Small intestine (tissue), 7 donors: ENCODE measurements at regions not wholly inside any gene's neighbourhood (a gene's known extent, or its start where the extent isn't known, plus 50 kb on each side); places are given as distances from the start of the nearest gene placed in this dataset.
A peak's percentile ranks its signal among the peaks of the same experiment; 100 is the strongest.
"Not testable (repeated sequence)": the region's sequence is repeated elsewhere in the genome, so short reads cannot be mapped to it uniquely, and the experiment has no call there.

ENCODE experiments used
- DNase-seq, 2 donors: peaks; one replicate each; pipeline versions ENCODE4 v3.0.0 to v3.0.0-alpha.2; 2013
- FAIRE-seq: peaks from 2 replicates; lab custom pipeline; 2012; peaks lifted over from hg19 to GRCh38; lab: Jason Lieb, UNC
- H3K27ac ChIP-seq, 3 donors: one replicate each; pipeline ENCODE4 v1.5.1; 2013; ENCODE audit warnings: low read length in 2 of 3, mild to moderate bottlenecking in 2 of 3, control low read depth in 1 of 3, inconsistent platforms in 1 of 3, low read depth in 1 of 3, moderate library complexity in 1 of 3
- H3K27me3 ChIP-seq, 3 donors: one replicate each; pipeline ENCODE4 v1.6.1; 2013; ENCODE audit warnings: low read length in 3 of 3, inconsistent platforms in 1 of 3; ENCODE audit not compliant: control insufficient read depth in 3 of 3, insufficient read depth in 3 of 3
- H3K36me3 ChIP-seq, 3 donors: one replicate each; pipeline ENCODE4 v1.6.1; 2013; ENCODE audit warnings: low read length in 3 of 3, inconsistent platforms in 1 of 3, low read depth in 1 of 3, mild to moderate bottlenecking in 1 of 3, moderate library complexity in 1 of 3; ENCODE audit not compliant: control insufficient read depth in 3 of 3, insufficient read depth in 2 of 3
- H3K4me1 ChIP-seq, 3 donors: one replicate each; pipeline ENCODE4 v1.6.1; 2013; ENCODE audit warnings: low read length in 2 of 3, inconsistent platforms in 1 of 3, low read depth in 1 of 3, mild to moderate bottlenecking in 1 of 3, moderate library complexity in 1 of 3; ENCODE audit not compliant: control insufficient read depth in 3 of 3, insufficient read depth in 2 of 3
- H3K4me3 ChIP-seq, 3 donors: one replicate each; pipeline ENCODE4 v1.5.1; 2013; ENCODE audit warnings: low read length in 3 of 3, control low read depth in 1 of 3, inconsistent platforms in 1 of 3, low read depth in 1 of 3, mild to moderate bottlenecking in 1 of 3, moderate library complexity in 1 of 3
- H3K9me3 ChIP-seq, 2 donors: one replicate each; pipeline ENCODE4 v1.6.1; 2013; ENCODE audit warnings: low read depth in 1 of 2, low read length in 1 of 2; ENCODE audit not compliant: control insufficient read depth in 2 of 2, insufficient read depth in 1 of 2
- WGBS, 3 donors: extraction: QIAGEN DNeasy Blood & Tissue Kit; methylation state at CpG; one replicate each; pipeline ENCODE4 v1.1.7; 2013; 5-methylcytosine and 5-hydroxymethylcytosine counted together
- donor health status: healthy with polysubstance abuse.
- donor health status: control.
- donor health status: control.
- donor health status: Bipolar disorder and iron deficiency.
- donor health status: healthy.

- DNase-seq (no peak), FAIRE-seq (no peak)
- 77 to 89% (median 81%) methylated on average over 12 to 13 of the region's 13 CpGs for WGBS, 3 donors
- Histone ChIP-seq H3K9me3 (peaks cover 0 to 11% of the 10 kb centered on the region in 2 donors), H3K36me3 (no peaks in the 10 kb centered on the region), H3K4me3 (no peak overlapping the region), H3K4me1 (no peaks in the 10 kb centered on the region), H3K27ac (peak overlapping the region in 1 of 3 donors; percentile 19), H3K27me3 (no peaks in the 10 kb centered on the region)
Measured at GRCh38 chr7:102047-102711, 90.2 kb upstream of the FAM20C start.

GRCh38 chr7:102721-103120 lies 89.7 kb upstream of the FAM20C start:
- Histone ChIP-seq H3K27ac (no peak overlapping the region), H3K4me3 (no peak overlapping the region), H3K27me3 (no peaks in the 10 kb centered on the region), H3K36me3 (no peaks in the 10 kb centered on the region), H3K9me3 (peaks cover 0 to 7% of the 10 kb centered on the region in 2 donors), H3K4me1 (no peaks in the 10 kb centered on the region)
- DNase-seq, result no peak
- FAIRE-seq, result no peak
- 44 to 73% (median 71%) methylated on average over 11 to 14 of the region's 14 CpGs for WGBS, 3 donors

GRCh38 chr7:103981-104380 lies 88.4 kb upstream of the FAM20C start:
- FAIRE-seq, H3K4me3 ChIP-seq, H3K9me3 ChIP-seq, DNase-seq, H3K36me3 ChIP-seq, H3K27me3 ChIP-seq, H3K4me1 ChIP-seq, H3K27ac ChIP-seq: not testable (repeated sequence)
- 85 to 99% (median 87%) methylated on average over 2 to 6 of the region's 10 CpGs for WGBS, 3 donors

GRCh38 chr7:105002-105401 lies 87.4 kb upstream of the FAM20C start:
- FAIRE-seq (no peak), DNase-seq (no peak)
- H3K36me3 ChIP-seq, result no peaks in the 10 kb centered on the region
- no peak overlapping the region for H3K27ac ChIP-seq
- no peaks in the 10 kb centered on the region for H3K4me1 ChIP-seq
- no peak overlapping the region for H3K4me3 ChIP-seq
- H3K9me3 ChIP-seq, result no peaks in the 10 kb centered on the region
- no peaks in the 10 kb centered on the region for H3K27me3 ChIP-seq
- WGBS, 3 donors, result 80 to 91% (median 88%) methylated on average over 8 of the region's 8 CpGs

GRCh38 chr7:106356-106755 lies 86.0 kb upstream of the FAM20C start:
- FAIRE-seq (no peak), DNase-seq (no peak)
- no peaks in the 10 kb centered on the region for H3K36me3 ChIP-seq
- no peaks in the 10 kb centered on the region for H3K4me1 ChIP-seq
- H3K9me3 ChIP-seq, result no peaks in the 10 kb centered on the region
- H3K27me3 ChIP-seq, result peaks cover 0 to 2% (median 0%) of the 10 kb centered on the region in 3 donors
- 55 to 69% (median 61%) methylated on average over 5 of the region's 5 CpGs for WGBS, 3 donors
- no peak overlapping the region for H3K27ac ChIP-seq
- H3K4me3 ChIP-seq, result no peak overlapping the region

- Histone ChIP-seq H3K4me3 (no peak overlapping the region), H3K27ac (no peak overlapping the region), H3K36me3 (no peaks in the 10 kb centered on the region), H3K9me3 (no peaks in the 10 kb centered on the region), H3K27me3 (peaks cover 0 to 2% (median 0%) of the 10 kb centered on the region in 3 donors), H3K4me1 (no peaks in the 10 kb centered on the region)
- DNase-seq (no peak), FAIRE-seq (no peak)
- WGBS, 3 donors, result 69 to 76% (median 75%) methylated on average over 4 of the region's 4 CpGs
Measured at GRCh38 chr7:107233-107632, 85.1 kb upstream of the FAM20C start.

GRCh38 chr7:107907-108306 lies 84.5 kb upstream of the FAM20C start:
- no peaks in the 10 kb centered on the region for H3K9me3 ChIP-seq

GRCh38 chr7:109094-109493 lies 83.3 kb upstream of the FAM20C start:
- peaks cover 0 to 2% (median 0%) of the 10 kb centered on the region in 3 donors for H3K27me3 ChIP-seq
- H3K4me1 ChIP-seq, result no peaks in the 10 kb centered on the region
- WGBS, 3 donors, result 82 to 87% (median 82%) methylated on average over 10 of the region's 10 CpGs
- H3K36me3 ChIP-seq, result no peaks in the 10 kb centered on the region
- H3K9me3 ChIP-seq, result no peaks in the 10 kb centered on the region
- FAIRE-seq, result no peak
- no peak for DNase-seq
- H3K27ac ChIP-seq, result no peak overlapping the region
- H3K4me3 ChIP-seq, result no peak overlapping the region

More at GRCh38 chr7:107907-108306, 84.5 kb upstream of the FAM20C start:
- Histone ChIP-seq H3K27me3 (peaks cover 0 to 2% (median 0%) of the 10 kb centered on the region in 3 donors), H3K36me3 (no peaks in the 10 kb centered on the region), H3K27ac (no peak overlapping the region), H3K4me1 (no peaks in the 10 kb centered on the region), H3K4me3 (no peak overlapping the region)
- no peak for FAIRE-seq
- WGBS, 3 donors, result 83 to 90% (median 83%) methylated on average over 3 of the region's 3 CpGs
- no peak for DNase-seq
